ENCODE measurements at regions not wholly inside any gene's neighbourhood (a gene's known extent, or its start where the extent isn't known, plus 50 kb on each side); places are given as distances from the start of the nearest gene placed in this dataset.
"Not testable (repeated sequence)": the region's sequence is repeated elsewhere in the genome, so short reads cannot be mapped to it uniquely, and the experiment has no call there.

DNA sequence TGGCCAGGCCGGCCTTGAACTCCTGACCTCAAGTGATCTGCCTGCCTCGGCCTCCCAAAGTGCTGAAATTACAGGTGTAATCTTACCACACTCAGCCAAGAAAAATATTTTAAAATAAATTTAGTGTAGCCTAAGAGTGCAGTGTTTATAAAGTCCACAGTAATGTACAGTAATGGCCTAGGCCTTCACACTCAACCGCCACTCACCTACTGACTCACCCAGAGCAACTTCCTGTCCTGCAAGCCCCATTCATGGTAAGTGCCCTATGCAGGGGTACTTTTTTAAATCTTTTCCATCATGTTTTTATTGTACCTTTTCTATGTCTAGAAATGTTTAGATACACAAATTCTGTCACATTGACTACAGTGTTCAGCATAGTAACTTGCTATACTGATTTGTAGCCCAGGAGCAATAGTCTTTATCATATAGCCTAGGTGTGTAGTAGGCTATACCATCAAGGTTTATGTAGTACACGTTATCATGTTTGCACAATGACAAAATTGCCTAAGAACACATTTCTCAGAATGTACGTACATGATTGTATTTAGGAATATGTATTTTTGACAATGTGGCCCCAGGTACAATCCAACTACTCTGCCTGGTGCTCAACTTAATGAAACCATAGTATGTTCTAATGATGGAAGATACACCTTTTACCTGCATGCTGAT lies 455.2 kb downstream of the PCDH7 start:
- no peaks in the 10 kb centered on the region for H3K27me3 Mint-ChIP-seq
- ATAC-seq (no peak), DNase-seq (no peak)
- H3K9me3 Mint-ChIP-seq (ENCODE audit: low read depth) = no peaks in the 10 kb centered on the region
- no peak overlapping the region for H3K4me3 Mint-ChIP-seq
- CTCF ChIA-PET = no interaction called here
- H3K36me3 Mint-ChIP-seq = no peaks in the 10 kb centered on the region
- H3K27ac Mint-ChIP-seq = no peak overlapping the region
- no peaks in the 10 kb centered on the region for H3K4me1 Mint-ChIP-seq

DNA sequence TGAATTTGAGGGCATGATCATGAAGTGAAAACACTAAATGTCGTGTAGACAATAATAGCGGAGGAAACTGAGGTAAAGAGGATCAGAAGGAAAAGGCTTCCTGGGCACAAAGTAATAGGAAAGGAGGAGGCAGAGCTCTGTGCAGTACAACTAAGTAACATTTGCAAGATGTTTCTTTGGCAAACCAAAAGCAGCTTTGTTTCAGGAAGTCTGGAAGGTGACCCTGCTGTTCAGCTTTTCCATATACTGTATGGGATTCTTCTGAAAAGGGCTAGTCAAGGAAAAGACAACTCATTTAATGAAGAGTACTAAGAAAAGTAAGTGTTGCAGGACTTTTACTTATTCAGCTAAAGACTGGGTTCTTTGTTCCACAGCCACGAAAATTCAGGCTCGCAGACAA lies 463.1 kb downstream of the PCDH7 start:
- no peak for DNase-seq
- CTCF ChIA-PET = no interaction called here
- no peaks in the 10 kb centered on the region for H3K36me3 Mint-ChIP-seq
- H3K27me3 Mint-ChIP-seq = no peaks in the 10 kb centered on the region
- ATAC-seq = no peak
- H3K27ac Mint-ChIP-seq = no peak overlapping the region
- H3K9me3 Mint-ChIP-seq (ENCODE audit: low read depth) = peaks cover 9% of the 10 kb centered on the region
- H3K4me3 Mint-ChIP-seq = no peak overlapping the region
- no peaks in the 10 kb centered on the region for H3K4me1 Mint-ChIP-seq

DNA sequence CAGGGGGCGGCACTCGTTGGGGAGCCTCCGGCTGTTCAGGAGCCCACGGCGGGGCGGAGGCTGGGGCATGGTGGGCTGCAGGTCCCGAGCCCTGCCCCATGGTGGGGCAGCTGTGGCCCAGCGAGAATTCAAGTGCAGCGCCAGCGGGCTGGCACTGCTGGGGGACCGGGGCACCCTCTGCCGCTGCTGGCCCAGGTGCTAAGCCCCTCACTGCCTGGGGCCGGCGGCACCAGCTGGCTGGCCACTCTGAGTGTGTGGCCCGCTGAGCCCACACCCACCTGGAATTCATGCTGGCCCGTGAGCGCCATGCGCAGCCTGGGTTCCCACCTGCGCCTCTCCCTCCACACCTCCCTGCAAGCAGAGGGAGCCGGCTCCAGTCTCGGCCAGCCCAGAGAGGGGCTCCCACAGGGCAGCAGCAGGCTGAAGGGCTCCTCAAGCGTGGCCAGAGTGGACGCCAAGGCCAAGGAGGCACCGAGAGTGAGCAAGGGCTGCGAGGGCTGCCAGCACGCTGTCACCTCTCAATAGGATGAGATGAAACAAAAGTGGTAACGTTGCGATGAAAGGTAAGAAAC lies 464.9 kb downstream of the PCDH7 start:
- Mint-ChIP-seq H3K27me3 (no peaks in the 10 kb centered on the region), H3K36me3 (no peaks in the 10 kb centered on the region), H3K4me3 (no peak overlapping the region), H3K27ac (no peak overlapping the region), H3K4me1 (no peaks in the 10 kb centered on the region), H3K9me3 (ENCODE audit: low read depth) (peaks cover 9% of the 10 kb centered on the region)
- no peak for ATAC-seq
- DNase-seq = no peak
- CTCF ChIA-PET = no interaction called here

DNA sequence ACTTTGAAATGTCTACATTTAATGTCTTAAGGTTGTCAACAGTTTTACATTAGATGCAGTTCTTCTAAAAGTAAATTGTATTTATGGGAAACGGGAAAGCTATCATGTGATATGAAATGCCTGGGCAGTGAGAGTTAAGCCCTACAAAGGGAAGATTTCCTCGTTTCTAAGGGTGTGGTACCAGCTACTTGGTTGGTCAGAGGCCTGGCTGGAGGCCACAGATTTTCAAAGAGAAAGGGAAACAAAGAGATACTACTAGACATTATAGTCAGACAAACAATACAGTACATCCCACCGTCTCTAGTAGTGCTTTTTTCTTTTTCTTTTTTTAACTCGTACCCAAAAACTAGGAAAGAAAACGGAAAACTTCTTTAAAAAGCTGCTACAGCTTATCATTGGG lies 467.8 kb downstream of the PCDH7 start:
- H3K36me3 Mint-ChIP-seq = no peaks in the 10 kb centered on the region
- no peak overlapping the region for H3K4me3 Mint-ChIP-seq
- H3K4me1 Mint-ChIP-seq = no peaks in the 10 kb centered on the region
- peaks cover 11% of the 10 kb centered on the region for H3K9me3 Mint-ChIP-seq (ENCODE audit: low read depth)
- no peaks in the 10 kb centered on the region for H3K27me3 Mint-ChIP-seq
- no peak overlapping the region for H3K27ac Mint-ChIP-seq
- CTCF ChIA-PET = interaction anchor here (0.6 kb wide), 1 partner anchor 1030 kb away, joined by 3 read pairs; no protein-coding TSS in a partner anchor
- DNase-seq (no peak), ATAC-seq (no peak)

DNA sequence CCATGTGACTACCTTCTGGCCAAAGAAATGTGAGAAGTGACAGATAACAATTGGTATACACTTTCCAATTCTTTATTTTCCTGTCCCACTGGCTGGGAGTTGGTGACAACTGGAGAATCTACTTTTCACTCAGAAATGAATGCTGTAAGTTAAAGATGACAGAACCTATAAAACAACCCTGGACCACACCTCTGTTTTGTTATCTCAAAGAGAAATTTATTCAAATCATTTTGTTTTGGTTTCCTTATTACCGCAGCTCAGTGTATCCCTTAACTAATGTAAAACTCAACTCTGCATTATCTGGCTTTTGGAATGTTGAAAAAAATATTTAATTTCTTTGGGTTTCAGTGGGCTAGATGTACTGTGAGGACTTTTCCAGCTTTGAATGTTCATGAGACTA lies 469.8 kb downstream of the PCDH7 start:
- CTCF ChIA-PET = no interaction called here
- Mint-ChIP-seq H3K36me3 (no peaks in the 10 kb centered on the region), H3K27me3 (no peaks in the 10 kb centered on the region), H3K27ac (no peak overlapping the region), H3K9me3 (ENCODE audit: low read depth) (peaks cover 16% of the 10 kb centered on the region), H3K4me3 (no peak overlapping the region), H3K4me1 (no peaks in the 10 kb centered on the region)
- ATAC-seq (no peak), DNase-seq (no peak)

DNA sequence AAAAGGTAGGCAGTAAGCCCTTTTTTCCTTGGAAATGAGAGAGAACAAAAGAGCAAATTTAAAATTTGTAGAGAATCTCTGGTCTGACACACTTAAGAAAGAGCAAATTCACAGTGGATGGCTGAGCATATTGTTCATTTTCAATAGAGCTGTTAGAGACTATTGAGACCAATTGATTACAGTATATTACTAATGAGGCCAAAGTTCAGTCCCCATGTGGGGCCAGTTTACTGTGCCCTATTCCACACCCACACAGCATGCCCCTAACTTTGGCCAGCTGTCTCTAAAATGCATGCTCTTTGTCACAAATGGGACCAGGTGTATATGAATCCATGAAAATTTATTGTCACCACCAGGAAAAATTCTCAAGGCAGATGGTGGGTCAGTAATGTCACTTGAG lies 470.5 kb downstream of the PCDH7 start:
- CTCF ChIA-PET = no interaction called here
- DNase-seq = no peak
- no peak for ATAC-seq
- no peak overlapping the region for H3K27ac Mint-ChIP-seq
- H3K4me1 Mint-ChIP-seq = no peaks in the 10 kb centered on the region
- H3K27me3 Mint-ChIP-seq = no peaks in the 10 kb centered on the region
- H3K36me3 Mint-ChIP-seq = no peaks in the 10 kb centered on the region
- peaks cover 15% of the 10 kb centered on the region for H3K9me3 Mint-ChIP-seq (ENCODE audit: low read depth)
- H3K4me3 Mint-ChIP-seq = no peak overlapping the region

DNA sequence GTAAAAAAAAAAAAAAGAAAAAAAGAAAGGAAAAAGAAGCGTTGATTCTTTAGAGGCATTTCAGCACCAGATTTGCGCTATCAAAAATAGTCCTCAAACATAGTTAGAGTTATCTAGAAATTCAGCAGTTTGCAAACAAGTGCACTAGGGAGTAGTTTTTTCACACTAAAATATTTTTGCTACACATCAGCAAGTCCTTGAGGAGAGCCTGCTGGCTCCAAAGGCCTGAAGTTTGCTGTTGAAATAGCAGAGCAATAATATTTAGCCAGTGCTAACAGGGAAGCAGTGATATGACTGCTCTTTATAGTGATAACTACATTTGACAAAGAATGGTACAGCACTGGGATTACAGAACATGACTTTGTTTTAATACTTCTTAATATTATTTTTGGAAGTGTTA lies 472.2 kb downstream of the PCDH7 start:
- Mint-ChIP-seq H3K9me3 (ENCODE audit: low read depth) (peaks cover 15% of the 10 kb centered on the region), H3K4me1 (no peaks in the 10 kb centered on the region), H3K27me3 (no peaks in the 10 kb centered on the region), H3K4me3 (no peak overlapping the region), H3K27ac (no peak overlapping the region), H3K36me3 (no peaks in the 10 kb centered on the region)
- CTCF ChIA-PET = no interaction called here
- ATAC-seq (no peak), DNase-seq (no peak)

DNA sequence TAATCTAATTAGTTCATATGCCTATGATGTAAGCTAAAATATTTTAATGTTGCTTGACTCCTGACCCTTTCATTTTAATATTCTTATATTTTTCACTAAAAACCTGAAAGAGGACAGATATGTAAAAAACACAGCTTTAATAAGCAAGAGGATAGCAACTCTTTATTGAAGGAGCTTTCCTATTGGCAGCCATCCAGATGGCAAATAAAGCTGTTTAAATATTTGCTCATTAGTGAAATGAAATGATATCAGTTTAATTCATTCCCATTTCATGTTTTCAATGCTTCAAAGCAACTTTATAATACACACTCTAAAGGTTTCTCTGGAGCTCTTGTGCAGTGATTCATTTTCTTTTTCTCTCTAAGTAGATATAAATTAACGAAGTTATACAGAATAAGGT lies 473.4 kb downstream of the PCDH7 start:
- ATAC-seq (no peak), DNase-seq (no peak)
- Mint-ChIP-seq H3K4me1 (no peaks in the 10 kb centered on the region), H3K27ac (no peak overlapping the region), H3K4me3 (no peak overlapping the region), H3K36me3 (no peaks in the 10 kb centered on the region), H3K9me3 (ENCODE audit: low read depth) (peaks cover 14% of the 10 kb centered on the region), H3K27me3 (no peaks in the 10 kb centered on the region)
- CTCF ChIA-PET = no interaction called here

DNA sequence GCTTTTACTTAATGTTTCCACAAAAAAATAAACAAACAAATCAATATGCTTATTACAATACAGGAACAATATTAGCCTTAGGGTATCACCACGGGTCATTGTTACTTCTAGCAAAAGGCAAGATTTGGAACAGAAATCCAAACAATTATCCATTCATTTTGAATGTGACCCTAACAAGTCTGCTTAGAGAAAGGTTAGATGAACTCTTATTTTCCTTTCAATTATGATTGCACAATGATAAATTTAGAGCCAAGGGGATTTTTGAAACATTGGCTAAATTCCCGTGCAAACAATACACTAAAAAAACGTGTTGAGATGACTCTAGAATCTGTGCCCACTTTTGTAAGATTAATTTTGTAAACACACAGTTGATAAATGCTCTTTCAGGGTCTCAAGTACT lies 474.7 kb downstream of the PCDH7 start:
- H3K27me3 Mint-ChIP-seq = no peaks in the 10 kb centered on the region
- peaks cover 17% of the 10 kb centered on the region for H3K9me3 Mint-ChIP-seq (ENCODE audit: low read depth)
- H3K36me3 Mint-ChIP-seq = no peaks in the 10 kb centered on the region
- no peak overlapping the region for H3K27ac Mint-ChIP-seq
- DNase-seq (no peak), ATAC-seq (no peak)
- no peak overlapping the region for H3K4me3 Mint-ChIP-seq
- H3K4me1 Mint-ChIP-seq = no peaks in the 10 kb centered on the region
- CTCF ChIA-PET = no interaction called here

DNA sequence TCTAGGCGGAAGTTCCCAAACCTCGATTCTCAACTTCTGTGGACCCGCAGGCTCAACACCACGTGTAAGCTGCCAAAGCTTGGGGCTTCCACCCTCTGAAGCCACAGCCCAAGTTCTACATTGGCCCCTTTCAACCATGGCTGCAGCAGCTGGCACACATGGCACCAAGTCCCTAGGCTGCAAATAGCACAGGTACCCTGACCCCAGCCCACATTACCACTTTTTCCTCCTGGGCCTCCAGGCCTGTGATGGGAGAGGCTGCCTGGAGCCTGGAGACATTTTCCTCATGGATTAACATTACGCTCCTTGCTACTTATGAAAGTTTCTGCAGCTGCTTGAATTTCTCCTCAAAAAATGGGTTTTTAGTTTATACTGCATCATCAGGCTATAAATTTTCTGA lies 479.5 kb downstream of the PCDH7 start:
- ATAC-seq (no peak), DNase-seq (no peak)
- Mint-ChIP-seq H3K36me3 (no peaks in the 10 kb centered on the region), H3K4me1 (no peaks in the 10 kb centered on the region), H3K27me3 (no peaks in the 10 kb centered on the region), H3K4me3 (no peak overlapping the region), H3K27ac (no peak overlapping the region), H3K9me3 (ENCODE audit: low read depth) (peaks cover 16% of the 10 kb centered on the region)
- CTCF ChIA-PET = no interaction called here

DNA sequence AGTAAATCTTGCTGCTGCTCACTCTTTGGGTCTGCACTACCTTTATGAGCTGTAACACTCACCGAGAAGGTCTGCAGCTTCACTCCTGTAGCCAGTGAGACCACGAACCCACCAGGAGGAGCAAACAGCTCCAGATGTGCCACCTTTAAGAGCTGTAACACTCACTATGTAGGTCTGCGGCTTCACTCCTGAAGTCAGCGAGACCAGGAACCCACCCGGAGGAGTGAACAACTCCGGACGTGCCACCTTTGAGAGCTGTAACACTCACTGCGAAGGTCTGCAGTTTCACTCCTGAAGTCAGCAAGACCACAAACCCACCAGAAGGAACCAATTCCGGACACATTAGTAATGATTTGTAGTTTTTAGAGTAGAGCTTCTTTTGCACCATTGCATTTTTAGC lies 481.9 kb downstream of the PCDH7 start:
- CTCF ChIA-PET, H3K4me1 Mint-ChIP-seq, H3K27me3 Mint-ChIP-seq, H3K27ac Mint-ChIP-seq, H3K36me3 Mint-ChIP-seq, DNase-seq, H3K4me3 Mint-ChIP-seq, ATAC-seq: not testable (repeated sequence)
- peaks cover 10% of the 10 kb centered on the region for H3K9me3 Mint-ChIP-seq (ENCODE audit: low read depth)

DNA sequence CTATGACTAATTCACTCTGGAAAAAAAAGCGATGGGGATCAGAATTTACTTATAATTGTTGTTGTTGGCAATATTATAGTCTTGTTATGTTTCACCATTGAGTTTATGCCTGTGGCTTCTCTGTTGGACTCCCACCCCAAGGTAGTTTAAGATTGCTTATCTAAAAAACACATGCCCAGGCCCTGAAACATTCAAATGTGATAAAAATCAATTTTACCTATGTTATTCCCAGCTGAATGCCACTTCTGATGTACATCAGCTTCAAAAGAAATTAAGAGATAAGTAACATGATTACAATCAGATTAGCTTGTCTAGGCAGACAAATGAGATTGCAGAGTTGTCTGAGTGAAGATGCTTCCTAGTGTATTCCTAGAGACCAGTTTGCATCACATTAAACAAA lies 484.7 kb downstream of the PCDH7 start:
- Mint-ChIP-seq H3K9me3 (ENCODE audit: low read depth) (peaks cover 10% of the 10 kb centered on the region), H3K36me3 (no peaks in the 10 kb centered on the region), H3K27ac (no peak overlapping the region), H3K27me3 (no peaks in the 10 kb centered on the region), H3K4me3 (no peak overlapping the region), H3K4me1 (no peaks in the 10 kb centered on the region)
- DNase-seq (no peak), ATAC-seq (no peak)
- CTCF ChIA-PET = no interaction called here

DNA sequence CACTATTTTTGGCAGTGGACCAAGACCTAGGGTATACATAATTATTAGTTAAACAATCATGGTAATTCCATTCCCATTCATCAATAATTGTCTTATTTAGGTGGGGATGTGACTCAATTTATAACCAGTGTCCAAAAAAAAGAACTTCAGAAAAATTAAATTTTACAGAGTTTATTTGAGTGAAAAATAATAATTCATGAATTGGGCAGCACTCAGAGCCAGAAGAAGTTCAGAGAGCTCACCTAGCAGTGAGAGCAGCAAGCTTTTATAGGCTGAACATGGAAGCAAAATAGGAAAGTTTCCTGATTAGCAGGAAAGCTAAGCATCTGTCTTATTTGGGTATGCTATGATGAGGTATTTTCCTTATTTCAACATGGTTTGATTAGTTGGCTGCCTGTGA lies 500.8 kb downstream of the PCDH7 start:
- no peak overlapping the region for H3K27ac Mint-ChIP-seq
- no peaks in the 10 kb centered on the region for H3K27me3 Mint-ChIP-seq
- no peaks in the 10 kb centered on the region for H3K4me1 Mint-ChIP-seq
- no peak overlapping the region for H3K4me3 Mint-ChIP-seq
- ATAC-seq (no peak), DNase-seq (no peak)
- H3K9me3 Mint-ChIP-seq (ENCODE audit: low read depth) = peaks cover 5% of the 10 kb centered on the region
- no peaks in the 10 kb centered on the region for H3K36me3 Mint-ChIP-seq
- CTCF ChIA-PET = no interaction called here

DNA sequence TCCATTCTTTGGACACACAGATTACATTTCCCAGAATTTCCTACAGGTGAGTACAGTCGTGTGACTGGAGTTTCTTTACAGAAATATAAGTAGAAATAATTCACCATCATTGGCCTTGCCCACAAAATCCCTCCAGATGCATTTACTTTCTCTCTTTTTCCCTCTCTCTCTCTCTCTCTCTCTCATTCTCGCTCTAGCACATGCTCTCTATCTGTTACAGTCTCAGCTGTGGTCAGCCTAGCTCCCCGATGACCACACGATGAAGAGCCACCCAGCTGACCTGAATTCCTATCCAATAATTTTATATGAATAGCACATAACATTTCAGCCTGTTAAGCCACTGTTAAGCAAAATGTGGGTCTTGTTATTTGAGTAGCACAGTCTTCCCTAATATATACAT lies 507.9 kb downstream of the PCDH7 start:
- ATAC-seq (no peak), DNase-seq (no peak)
- H3K27ac Mint-ChIP-seq = no peak overlapping the region
- H3K4me3 Mint-ChIP-seq = no peak overlapping the region
- no peaks in the 10 kb centered on the region for H3K4me1 Mint-ChIP-seq
- CTCF ChIA-PET = no interaction called here
- H3K36me3 Mint-ChIP-seq = no peaks in the 10 kb centered on the region
- no peaks in the 10 kb centered on the region for H3K27me3 Mint-ChIP-seq
- peaks cover 5% of the 10 kb centered on the region for H3K9me3 Mint-ChIP-seq (ENCODE audit: low read depth)

DNA sequence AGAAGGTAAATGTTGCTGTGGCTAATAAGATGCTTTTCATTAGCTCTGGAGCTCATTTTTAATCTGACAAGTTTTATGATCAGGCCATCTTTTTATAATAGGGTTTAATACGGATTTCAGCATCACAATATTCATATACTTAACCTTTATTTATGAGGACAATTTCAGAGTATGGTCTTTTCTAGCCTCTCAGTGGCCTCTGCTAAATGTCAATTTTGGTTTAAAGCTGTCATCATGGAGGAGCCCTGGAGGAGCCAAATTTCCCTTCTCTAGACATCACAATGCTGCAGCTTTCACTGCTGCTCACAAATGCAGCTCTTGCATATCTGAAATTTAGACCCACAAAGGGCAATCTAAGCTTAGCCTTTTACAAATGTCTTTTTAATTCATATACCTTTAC lies 510.4 kb downstream of the PCDH7 start:
- ATAC-seq = no peak
- peaks cover 5% of the 10 kb centered on the region for H3K9me3 Mint-ChIP-seq (ENCODE audit: low read depth)
- no peaks in the 10 kb centered on the region for H3K27me3 Mint-ChIP-seq
- no peak overlapping the region for H3K4me3 Mint-ChIP-seq
- no peak for DNase-seq
- H3K27ac Mint-ChIP-seq = no peak overlapping the region
- no peaks in the 10 kb centered on the region for H3K36me3 Mint-ChIP-seq
- H3K4me1 Mint-ChIP-seq = no peaks in the 10 kb centered on the region
- CTCF ChIA-PET = no interaction called here
